C1 segment of cervical spinal cord (tissue), 14 donors: ENCODE measurements at regions not wholly inside any gene's neighbourhood (a gene's known extent, or its start where the extent isn't known, plus 50 kb on each side); places are given as distances from the start of the nearest gene placed in this dataset.
A peak's percentile ranks its signal among the peaks of the same experiment; 100 is the strongest.
"Not testable (repeated sequence)": the region's sequence is repeated elsewhere in the genome, so short reads cannot be mapped to it uniquely, and the experiment has no call there.

ENCODE experiments used
- DNase-seq, 14 donors: peaks; one replicate each; lab custom pipeline; 2025; lab: John Stamatoyannopoulos, UW

GRCh38 chr2:207405150-207405549 is 124.6 kb upstream of the CREB1 start:
- DNase-seq = no peak

GRCh38 chr2:207408086-207408794 is 121.5 kb upstream of the CREB1 start:
- DNase-seq = peak in 2 of 14 donors; percentile 18 to 26

DNA sequence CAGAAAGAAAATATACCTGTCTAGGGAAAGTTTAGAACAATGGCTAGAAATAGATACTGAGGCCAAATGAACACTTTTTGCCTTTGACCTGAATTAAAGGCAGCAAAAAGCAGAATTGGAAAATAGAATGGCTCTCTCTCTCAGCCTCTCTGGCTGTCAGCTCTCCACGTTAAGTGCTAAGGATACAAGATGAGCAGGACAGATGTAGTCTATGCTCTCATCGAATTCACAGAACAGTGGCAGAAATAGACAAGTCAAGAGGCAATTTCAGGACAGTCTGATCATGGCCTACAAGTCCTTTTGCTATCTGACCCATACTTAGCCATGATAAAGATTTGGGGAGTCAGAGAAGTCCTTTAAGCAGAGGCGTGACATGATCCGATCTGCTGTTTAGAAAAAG is 120.2 kb upstream of the CREB1 start:
- no peak for DNase-seq

GRCh38 chr2:207412787-207413310 is 116.9 kb upstream of the CREB1 start:
- no peak for DNase-seq

DNA sequence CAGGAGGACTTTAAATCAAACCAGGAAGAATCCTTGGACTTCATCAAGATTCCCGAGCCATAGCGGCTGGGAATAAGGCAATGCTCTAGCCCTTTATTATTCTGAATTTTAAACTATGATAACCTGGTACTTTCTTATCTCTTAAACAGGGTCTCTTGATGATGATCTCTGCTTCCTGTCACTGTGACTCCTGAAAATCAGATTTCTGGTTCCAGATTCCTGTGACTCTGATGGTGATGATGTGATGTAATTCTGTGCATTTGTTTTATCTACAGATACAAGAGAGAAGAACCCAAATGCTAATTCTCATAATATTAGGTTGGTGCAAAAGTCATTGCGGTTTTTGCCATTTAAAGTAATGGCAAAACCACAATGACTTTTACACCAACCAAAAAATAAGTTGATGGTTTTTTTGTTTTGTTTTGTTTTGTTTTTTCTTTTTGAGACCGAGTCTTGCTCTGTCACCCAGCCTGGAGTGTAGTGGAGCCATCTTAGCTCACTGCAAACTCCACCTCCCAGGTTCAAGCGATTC is 116.3 kb upstream of the CREB1 start:
- DNase-seq = no peak

GRCh38 chr2:207416111-207416510 is 113.7 kb upstream of the CREB1 start:
- no peak for DNase-seq

- no peak for DNase-seq
Measured at GRCh38 chr2:207416900-207417299, 112.9 kb upstream of the CREB1 start.

DNA sequence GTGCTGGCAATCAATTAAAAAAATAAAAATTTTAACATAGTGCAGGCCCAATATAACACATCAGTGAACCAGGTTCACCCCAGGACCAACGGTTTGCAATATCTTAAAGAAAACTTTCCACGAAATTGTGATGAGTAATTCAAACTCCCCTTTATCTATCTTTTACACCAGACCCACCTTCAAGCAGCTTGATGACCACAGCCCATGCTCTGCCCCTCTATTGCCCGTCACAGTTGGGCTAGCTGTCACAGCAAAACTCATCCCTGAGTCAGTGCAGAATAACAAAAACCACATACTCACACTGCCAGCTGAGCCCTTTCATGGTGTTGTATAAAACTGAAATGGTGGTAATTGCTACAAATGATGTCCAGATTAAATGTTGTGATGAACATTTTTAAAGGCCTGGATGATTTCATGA is 112.5 kb upstream of the CREB1 start:
- no peak for DNase-seq

DNA sequence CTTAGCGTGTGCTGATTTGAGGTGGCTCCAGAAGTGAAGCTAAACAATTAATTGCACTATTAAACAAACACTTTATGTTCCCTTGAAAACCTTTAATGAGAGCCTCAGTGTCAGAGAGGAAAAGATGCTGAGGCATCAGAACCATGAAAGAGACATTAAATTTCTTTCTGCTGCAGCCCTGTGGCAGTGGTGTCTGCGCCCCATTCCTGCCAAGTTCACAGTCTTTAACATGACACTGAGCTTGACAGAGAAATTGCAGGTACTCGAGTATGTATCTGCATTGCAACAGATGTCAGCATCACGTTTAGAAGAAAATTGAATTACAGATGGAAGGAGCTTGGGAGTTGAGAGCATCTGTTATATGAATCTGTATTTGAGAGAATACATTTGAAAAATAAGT is 111.3 kb upstream of the CREB1 start:
- no peak for DNase-seq

DNA sequence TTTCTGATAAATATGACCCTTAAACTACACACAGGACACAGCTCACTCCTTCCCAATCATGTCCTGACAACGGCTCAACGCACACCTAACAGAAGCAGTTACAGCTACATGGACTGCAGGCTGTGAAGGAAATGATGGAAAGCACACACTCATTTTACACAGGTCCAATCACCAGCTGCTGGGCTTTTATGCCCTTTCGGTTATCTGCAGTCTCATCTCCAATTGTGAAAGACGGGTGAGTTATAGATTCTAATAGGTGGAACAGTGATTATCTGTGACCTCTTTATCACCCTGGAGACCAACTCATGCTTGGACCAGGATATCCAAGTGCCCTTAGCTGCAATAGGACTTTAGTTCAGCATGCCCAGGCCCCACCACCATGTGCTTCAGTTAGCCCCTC is 110.4 kb upstream of the CREB1 start:
- no peak for DNase-seq

- no peak for DNase-seq
Measured at GRCh38 chr2:207421671-207422070, 108.1 kb upstream of the CREB1 start.

GRCh38 chr2:207422380-207422779 is 107.4 kb upstream of the CREB1 start:
- no peak for DNase-seq

GRCh38 chr2:207423886-207424285 is 105.9 kb upstream of the CREB1 start:
- DNase-seq = no peak

- DNase-seq = no peak
Measured at GRCh38 chr2:207427986-207428385, 101.8 kb upstream of the CREB1 start.

- DNase-seq = no peak
Measured at GRCh38 chr2:207428573-207428972, 101.2 kb upstream of the CREB1 start.

DNA sequence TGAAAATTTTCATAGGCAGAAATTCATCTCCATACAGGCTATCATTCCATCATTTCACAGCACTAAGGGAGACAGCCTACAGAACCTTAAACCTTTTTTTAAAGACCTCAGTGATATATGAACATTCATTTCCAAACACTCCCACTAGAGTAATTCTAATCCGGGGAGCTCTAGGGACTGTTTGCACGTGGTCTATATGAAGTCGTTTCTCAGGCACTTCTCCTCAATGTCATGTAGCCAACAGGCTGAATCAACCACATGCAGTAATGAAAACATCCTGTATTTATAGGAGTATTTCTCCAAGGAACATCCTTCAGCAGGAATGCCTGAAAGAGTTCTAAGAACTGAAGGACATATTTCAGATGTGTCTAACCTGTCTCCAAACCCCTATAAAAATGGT is 97.3 kb upstream of the CREB1 start:
- no peak for DNase-seq

GRCh38 chr2:207434306-207434705 is 95.5 kb upstream of the CREB1 start:
- no peak for DNase-seq

GRCh38 chr2:207434899-207435465 is 94.8 kb upstream of the CREB1 start:
- DNase-seq = no peak

DNA sequence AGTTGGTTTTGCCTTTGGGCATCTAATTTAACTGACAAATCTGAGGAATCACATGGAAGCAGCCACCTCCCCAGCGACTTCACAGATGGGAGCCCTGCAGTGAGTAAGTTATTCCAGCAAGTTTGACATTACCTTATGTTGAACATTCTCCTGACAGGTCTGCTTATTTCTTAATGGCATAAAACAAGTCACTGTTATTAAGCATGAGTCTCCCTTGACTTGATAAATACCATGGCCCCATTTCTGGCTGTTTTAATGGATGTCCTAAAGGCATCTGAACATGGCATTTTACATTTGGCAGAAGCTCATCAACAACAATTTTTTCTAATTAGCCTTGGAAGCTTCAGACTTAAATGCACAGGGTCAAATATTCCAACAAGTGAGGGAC is 92.6 kb upstream of the CREB1 start:
- no peak for DNase-seq

DNA sequence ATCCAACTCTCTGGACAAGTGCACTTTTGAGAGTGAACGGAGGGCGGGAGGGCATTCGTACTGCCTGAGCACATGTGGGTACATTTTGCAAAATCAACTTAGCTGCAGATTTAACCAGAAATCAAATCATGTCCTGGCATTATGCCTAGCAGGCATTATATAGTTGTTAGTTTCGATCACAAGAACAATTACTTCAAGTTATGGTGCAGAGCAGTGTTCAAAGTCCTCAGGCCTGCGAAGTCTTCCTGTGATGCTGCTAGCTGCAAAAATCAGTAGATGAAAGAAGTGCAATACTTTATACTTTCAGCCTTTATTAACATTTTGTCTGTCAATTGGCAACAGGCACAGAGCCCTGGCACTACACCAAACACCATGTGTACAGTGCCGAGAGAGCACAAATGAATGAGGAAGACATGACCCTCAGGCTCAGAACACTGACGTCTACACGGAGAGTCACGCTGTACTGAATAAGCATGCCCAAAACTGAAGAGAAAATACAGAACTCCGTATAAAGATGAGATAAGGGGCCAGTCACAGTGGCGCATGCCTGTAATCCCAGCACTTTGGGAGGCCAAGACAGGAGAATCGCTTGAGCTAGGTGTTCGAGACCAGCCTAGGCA is 92.1 kb upstream of the CREB1 start:
- no peak for DNase-seq

DNA sequence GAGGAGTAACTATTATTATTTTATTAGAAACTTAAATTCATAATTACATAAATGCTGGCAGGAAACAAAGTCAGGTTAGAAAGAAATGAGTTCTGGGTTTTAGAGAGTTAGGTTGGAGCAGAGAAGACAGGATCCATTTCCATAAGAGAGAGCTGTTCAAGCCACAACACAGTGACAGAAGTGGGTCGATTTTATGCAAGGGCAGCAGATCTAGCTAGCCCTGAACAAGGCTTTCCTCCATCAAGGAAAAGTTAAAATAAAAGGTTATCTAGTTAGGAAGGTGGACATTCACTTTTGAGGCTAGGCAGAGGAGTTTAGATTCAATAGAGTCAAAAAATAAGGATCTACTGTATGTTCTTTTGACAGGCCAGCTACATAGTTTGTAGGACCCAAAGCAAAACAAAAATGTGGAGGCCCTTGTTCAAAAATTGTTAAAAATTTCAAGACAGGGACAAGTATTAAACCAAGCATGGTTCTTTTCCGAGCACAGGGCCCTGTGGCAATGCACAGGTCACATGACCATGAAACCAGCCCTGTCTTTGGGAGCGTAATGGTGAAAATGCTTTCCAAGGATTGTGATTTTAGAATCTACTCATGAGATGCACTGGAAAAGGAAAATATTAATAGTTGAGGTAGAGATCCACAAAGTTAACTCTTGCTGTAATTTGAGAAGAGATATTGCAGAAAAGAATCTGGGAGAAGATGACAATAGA is 91.2 kb upstream of the CREB1 start:
- no peak for DNase-seq

DNA sequence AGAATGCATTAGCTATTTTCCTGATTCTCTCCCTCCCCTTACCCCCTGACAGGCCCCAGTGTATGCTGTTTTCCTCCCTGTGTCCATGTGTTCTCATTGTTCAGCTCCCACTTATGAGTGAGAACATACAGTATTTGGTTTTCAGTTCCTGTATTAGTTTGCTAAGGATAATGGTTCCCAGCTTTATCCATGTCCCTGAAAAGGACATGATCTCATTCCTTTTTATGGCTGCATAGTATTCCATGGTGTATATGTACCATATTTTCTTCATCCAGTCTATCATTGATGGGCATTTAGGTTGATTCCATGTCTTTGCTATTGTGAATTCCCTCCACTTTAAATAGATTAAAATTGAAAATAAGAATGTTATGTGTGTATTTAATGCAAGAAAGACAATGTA is 89.9 kb upstream of the CREB1 start:
- not testable (repeated sequence) for DNase-seq
